GM13977 (cell line): ENCODE measurements at regions not wholly inside any gene's neighbourhood (a gene's known extent, or its start where the extent isn't known, plus 50 kb on each side); places are given as distances from the start of the nearest gene placed in this dataset.

Experiments
- DNase-seq: peaks from one replicate; pipeline ENCODE4 v3.0.0; 2012; ENCODE audit warnings: low spot score
- in situ Hi-C: fragments of 300-500 bp; cut with MboI; formaldehyde crosslinking; loops from one replicate; pipeline ENCODE4 v1.12.0; 2022; ENCODE audit warnings: low sequenced_read_pairs, low pct_unique_long_range_greater_than_20kb, mixed read lengths, inconsistent platforms; ENCODE audit not compliant: unreplicated experiment
- TF ChIP-seq, protein P1 (sequence below): IDR thresholded peaks from 2 replicates; pipeline ENCODE4 v1.5.1; 2012; ENCODE audit warnings: mild to moderate bottlenecking, control low read depth; ENCODE audit not compliant: insufficient read depth; ENCODE audit errors: extremely low read depth, missing control alignments

DNA sequence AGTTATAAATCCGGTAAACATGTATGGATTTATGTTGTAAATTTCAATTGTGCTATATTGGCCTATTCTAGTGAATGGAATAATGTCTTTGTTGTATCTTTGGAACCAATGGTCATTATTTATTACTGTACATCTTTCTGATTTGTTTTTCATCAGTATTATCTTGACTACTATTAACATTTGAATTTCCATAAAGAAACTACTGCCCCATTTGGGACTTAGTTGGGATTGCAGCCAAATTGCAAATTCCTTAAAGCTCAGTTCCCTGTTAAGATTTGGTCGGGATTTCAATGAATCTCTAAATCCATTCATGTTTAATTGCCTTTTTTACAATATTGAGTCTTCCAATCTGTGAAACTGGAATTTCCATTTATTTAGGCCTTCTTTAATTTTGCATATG, 822.4 kb upstream of the CADM2 start:
- in situ Hi-C loops: no loop called here
- no peak for DNase-seq
- TF ChIP-seq, protein P1, sequence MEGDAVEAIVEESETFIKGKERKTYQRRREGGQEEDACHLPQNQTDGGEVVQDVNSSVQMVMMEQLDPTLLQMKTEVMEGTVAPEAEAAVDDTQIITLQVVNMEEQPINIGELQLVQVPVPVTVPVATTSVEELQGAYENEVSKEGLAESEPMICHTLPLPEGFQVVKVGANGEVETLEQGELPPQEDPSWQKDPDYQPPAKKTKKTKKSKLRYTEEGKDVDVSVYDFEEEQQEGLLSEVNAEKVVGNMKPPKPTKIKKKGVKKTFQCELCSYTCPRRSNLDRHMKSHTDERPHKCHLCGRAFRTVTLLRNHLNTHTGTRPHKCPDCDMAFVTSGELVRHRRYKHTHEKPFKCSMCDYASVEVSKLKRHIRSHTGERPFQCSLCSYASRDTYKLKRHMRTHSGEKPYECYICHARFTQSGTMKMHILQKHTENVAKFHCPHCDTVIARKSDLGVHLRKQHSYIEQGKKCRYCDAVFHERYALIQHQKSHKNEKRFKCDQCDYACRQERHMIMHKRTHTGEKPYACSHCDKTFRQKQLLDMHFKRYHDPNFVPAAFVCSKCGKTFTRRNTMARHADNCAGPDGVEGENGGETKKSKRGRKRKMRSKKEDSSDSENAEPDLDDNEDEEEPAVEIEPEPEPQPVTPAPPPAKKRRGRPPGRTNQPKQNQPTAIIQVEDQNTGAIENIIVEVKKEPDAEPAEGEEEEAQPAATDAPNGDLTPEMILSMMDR: no peak

DNA sequence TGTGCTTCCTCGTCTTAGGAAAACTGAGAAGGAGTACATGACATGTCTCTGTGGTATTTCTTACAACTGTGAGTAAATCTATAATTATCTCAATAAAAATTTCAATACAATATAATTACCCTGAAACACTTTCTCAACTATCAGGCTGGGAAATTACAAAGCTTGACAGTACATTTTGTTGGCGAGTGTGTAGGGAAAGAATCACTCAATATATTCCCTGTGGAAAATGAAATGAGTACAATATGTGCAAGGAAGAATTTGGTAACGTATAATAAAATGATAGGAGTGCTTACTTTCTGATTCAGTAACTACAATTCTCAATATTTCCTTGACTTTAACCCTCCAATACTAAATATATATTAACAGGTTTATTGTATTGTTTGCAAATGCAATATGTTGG, 818.2 kb upstream of the CADM2 start:
- in situ Hi-C loops: no loop called here
- no peak for DNase-seq
- TF ChIP-seq, protein P1: no peak

DNA sequence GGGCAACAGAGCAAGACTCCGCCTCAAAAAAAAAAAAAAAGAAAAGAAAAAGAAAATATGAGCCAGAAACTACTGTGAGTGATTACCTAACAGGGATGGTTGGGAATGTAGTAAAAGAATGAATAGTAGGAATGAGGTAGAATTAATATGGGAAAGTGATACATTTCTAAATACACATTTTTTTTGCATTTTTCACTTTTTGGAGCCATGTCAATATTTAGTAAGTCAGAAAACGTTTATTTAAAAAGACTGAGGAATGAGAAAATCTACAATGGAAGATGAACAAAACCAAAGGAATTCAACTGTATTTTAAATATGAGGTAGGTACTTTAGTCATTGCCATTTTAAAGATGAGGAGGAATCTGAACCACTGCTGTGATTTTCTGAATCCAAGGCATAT, 817.2 kb upstream of the CADM2 start:
- no peak for DNase-seq
- TF ChIP-seq, protein P1: no peak
- in situ Hi-C loops: no loop called here

DNA sequence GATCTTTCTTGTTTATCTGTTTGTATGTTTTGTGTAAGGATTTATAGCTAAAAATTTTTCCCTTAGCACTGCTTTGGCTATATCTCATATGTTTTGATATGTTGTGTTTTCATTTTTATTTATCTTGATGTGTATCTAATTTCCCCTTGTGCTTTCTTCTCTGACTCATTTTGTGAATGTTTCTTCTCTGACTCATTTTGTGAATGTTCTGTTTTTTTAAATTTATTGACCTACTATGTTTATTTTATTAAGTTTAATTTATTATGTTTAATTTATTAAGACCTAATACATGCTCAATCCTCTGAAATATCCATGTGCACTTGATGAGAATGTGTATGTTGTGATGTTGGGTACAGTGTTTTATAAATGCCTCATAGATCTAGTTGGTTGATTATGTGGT, 793.5 kb upstream of the CADM2 start:
- in situ Hi-C loops: no loop called here
- TF ChIP-seq, protein P1: no peak
- DNase-seq: no peak

DNA sequence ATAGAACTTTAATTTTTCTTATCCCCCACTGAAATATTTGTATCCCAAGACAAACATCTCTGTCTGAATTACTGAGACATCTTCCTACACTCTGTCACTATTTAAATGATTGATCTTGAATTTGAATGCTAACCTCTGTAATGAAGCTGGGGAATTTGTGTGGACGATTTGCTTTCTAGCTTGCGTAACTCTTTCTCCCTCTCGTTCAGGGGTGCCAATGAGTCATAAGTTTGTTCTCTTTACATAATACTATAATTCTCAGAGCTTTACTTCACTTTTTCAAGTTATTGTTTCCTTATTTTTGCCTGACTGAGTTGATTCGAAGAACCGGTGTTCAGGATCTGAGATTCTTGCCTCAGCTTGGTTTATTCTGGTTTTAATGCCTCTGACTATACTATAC, 783.3 kb upstream of the CADM2 start:
- no peak for DNase-seq
- TF ChIP-seq, protein P1: no peak
- in situ Hi-C loops: no loop called here

DNA sequence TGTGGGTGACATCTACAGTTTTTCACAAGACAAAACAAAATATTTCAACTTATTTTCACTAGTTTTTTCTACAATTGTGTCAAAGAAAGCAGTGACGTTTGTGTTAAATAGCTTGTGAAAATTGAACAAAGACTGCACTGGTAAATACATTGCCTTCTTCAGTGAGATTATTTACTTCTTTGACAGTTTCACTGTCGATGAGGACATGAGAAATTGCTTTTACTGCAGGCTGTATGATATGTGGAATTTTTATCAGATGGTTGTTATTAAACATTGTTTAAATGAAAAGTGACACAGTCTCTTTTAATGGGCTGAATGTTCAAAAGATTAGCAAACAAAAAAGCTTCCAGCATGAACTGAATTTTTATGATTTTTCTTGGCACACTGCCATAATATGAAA, 773.9 kb upstream of the CADM2 start:
- in situ Hi-C loops: no loop called here
- TF ChIP-seq, protein P1: no peak
- no peak for DNase-seq

DNA sequence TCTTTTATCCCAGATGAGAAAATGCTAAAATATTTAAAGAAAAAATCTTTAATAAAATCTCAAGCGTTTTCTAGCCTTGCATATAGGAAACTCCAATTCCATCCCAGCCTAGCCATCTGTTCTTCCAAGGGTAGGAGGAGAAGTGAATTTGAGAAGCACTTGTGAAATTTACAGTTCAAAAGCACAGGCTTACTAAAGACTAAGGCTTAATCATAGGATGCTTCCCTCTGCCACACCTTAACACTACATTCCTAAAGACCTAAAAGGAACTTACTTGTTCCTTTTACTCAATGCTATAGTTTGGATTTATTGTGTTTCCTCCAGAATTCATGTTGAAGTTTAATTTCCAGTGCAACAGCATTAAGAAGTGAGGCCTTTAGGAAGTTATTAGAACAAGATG, 764.8 kb upstream of the CADM2 start:
- in situ Hi-C loops: no loop called here
- no peak for DNase-seq
- TF ChIP-seq, protein P1: no peak
